ENCODE measurements at regions not wholly inside any gene's neighbourhood (a gene's known extent, or its start where the extent isn't known, plus 50 kb on each side); places are given as distances from the start of the nearest gene placed in this dataset.

DNA sequence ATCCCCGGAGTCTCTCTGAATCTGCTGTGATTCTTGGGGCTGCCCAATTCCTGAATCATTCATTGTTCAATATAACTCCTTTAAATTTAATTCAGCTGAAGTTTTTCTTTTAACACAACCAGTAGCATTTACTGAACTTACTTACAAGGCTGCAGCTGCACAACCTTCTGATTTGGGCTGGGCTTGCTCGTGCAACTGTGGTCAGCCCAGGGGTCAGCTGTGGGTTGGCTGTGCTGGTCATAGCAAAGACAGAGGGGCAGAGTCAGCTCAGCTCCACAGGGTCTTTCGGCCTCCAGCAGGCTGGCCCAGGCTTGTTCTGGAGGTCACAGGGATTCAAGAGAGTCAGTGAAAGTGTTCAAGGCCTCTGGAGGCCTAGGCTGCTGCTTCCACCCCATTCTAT is 186.1 kb downstream of the MATN1 start:
- no peak overlapping the region for H3K4me3 ChIP-seq (ENCODE audit: low read length)
- no peak overlapping the region for H3K27ac ChIP-seq (ENCODE audit: low read depth, low read length)
- H3K9me3 ChIP-seq (ENCODE audit: control insufficient read depth, low read length) = no peaks in the 10 kb centered on the region
- Mint-ChIP-seq H3K4me3 (no peak overlapping the region), H3K27ac (no peak overlapping the region), H3K36me3 (ENCODE audit: low read depth) (no peaks in the 10 kb centered on the region), H3K9me3 (peaks cover 5% of the 10 kb centered on the region), H3K4me1 (peaks cover 2% of the 10 kb centered on the region), H3K27me3 (ENCODE audit: insufficient read depth) (no peaks in the 10 kb centered on the region)
- no peaks in the 10 kb centered on the region for H3K36me3 ChIP-seq (ENCODE audit: control insufficient read depth, insufficient read depth, low read length)
- WGBS, 2 experiments (ENCODE audit: insufficient coverage in 1 of 2, insufficient read length in 1 of 2) = 66 to 75% methylated on average over 2 to 3 of the region's 3 CpGs
- TF ChIP-seq CTCF (conservative IDR thresholded peaks at IDR 0.05) = no peak
- H3K4me1 ChIP-seq (ENCODE audit: control insufficient read depth, insufficient read depth, low read length) = no peaks in the 10 kb centered on the region
- no peak for DNase-seq
- no peaks in the 10 kb centered on the region for H3K27me3 ChIP-seq (ENCODE audit: control insufficient read depth, insufficient read depth, low read length, poor library complexity, severe bottlenecking)
- H3K9ac ChIP-seq (ENCODE audit: extremely low read depth, low read length, poor library complexity, severe bottlenecking) = no peak overlapping the region

DNA sequence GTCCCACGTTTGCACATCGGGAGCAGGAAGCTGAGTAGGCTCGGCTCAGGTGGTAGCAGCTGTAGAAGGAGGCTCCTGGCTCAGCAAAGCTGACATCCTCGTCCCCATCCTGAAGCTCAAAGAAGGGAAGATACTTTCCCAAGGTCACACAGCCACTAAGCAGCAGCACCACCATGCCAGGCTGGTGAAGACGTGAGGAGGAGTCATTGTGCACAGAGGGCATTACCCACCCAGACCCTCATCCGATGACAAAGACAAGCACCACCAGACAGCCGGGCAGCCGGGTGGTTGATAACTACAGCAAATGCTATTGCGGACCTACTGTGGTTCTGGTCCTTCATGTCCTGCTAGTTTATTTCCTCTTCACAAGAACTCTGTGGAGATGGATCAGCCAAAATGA is 186.9 kb downstream of the MATN1 start:
- Mint-ChIP-seq H3K27ac (no peak overlapping the region), H3K4me1 (peaks cover 2% of the 10 kb centered on the region), H3K4me3 (no peak overlapping the region), H3K9me3 (peaks cover 3% of the 10 kb centered on the region), H3K27me3 (ENCODE audit: insufficient read depth) (no peaks in the 10 kb centered on the region), H3K36me3 (ENCODE audit: low read depth) (no peaks in the 10 kb centered on the region)
- Histone ChIP-seq H3K9ac (ENCODE audit: extremely low read depth, low read length, poor library complexity, severe bottlenecking) (no peak overlapping the region), H3K27ac (ENCODE audit: low read depth, low read length) (no peak overlapping the region), H3K9me3 (ENCODE audit: control insufficient read depth, low read length) (no peaks in the 10 kb centered on the region), H3K4me3 (ENCODE audit: low read length) (no peak overlapping the region), H3K27me3 (ENCODE audit: control insufficient read depth, insufficient read depth, low read length, poor library complexity, severe bottlenecking) (no peaks in the 10 kb centered on the region), H3K4me1 (ENCODE audit: control insufficient read depth, insufficient read depth, low read length) (no peaks in the 10 kb centered on the region), H3K36me3 (ENCODE audit: control insufficient read depth, insufficient read depth, low read length) (no peaks in the 10 kb centered on the region)
- no peak for TF ChIP-seq CTCF (conservative IDR thresholded peaks at IDR 0.05)
- 88% methylated on average over 8 to 9 of the region's 9 CpGs for WGBS, 2 experiments (ENCODE audit: insufficient coverage in 1 of 2, insufficient read length in 1 of 2)
- no peak for DNase-seq

- H3K9ac ChIP-seq (ENCODE audit: extremely low read depth, low read length, poor library complexity, severe bottlenecking) = no peak overlapping the region
- H3K27ac ChIP-seq (ENCODE audit: low read depth, low read length) = no peak overlapping the region
- H3K9me3 ChIP-seq (ENCODE audit: control insufficient read depth, low read length) = no peaks in the 10 kb centered on the region
- no peak for TF ChIP-seq CTCF (conservative IDR thresholded peaks at IDR 0.05)
- no peaks in the 10 kb centered on the region for H3K9me3 Mint-ChIP-seq
- H3K36me3 Mint-ChIP-seq (ENCODE audit: low read depth) = no peaks in the 10 kb centered on the region
- H3K4me3 ChIP-seq (ENCODE audit: low read length) = no peak overlapping the region
- no peaks in the 10 kb centered on the region for H3K27me3 ChIP-seq (ENCODE audit: control insufficient read depth, insufficient read depth, low read length, poor library complexity, severe bottlenecking)
- H3K4me1 Mint-ChIP-seq = peaks cover 2% of the 10 kb centered on the region
- H3K27ac Mint-ChIP-seq = no peak overlapping the region
- WGBS, 2 experiments (ENCODE audit: insufficient coverage in 1 of 2, insufficient read length in 1 of 2) = 67 to 77% methylated on average over 3 to 6 of the region's 6 CpGs
- peak; percentile 13 for DNase-seq
- H3K36me3 ChIP-seq (ENCODE audit: control insufficient read depth, insufficient read depth, low read length) = no peaks in the 10 kb centered on the region
- H3K4me3 Mint-ChIP-seq = no peak overlapping the region
- no peaks in the 10 kb centered on the region for H3K4me1 ChIP-seq (ENCODE audit: control insufficient read depth, insufficient read depth, low read length)
- H3K27me3 Mint-ChIP-seq (ENCODE audit: insufficient read depth) = no peaks in the 10 kb centered on the region
Observed at GRCh38 chr1:30535595-30536325, 187.6 kb downstream of the MATN1 start.

Data from endodermal cell (in vitro differentiated cells).